RWPE1 (cell line): ENCODE measurements at regions not wholly inside any gene's neighbourhood (a gene's known extent, or its start where the extent isn't known, plus 50 kb on each side); places are given as distances from the start of the nearest gene placed in this dataset.

Experiments used
- CTCF ChIA-PET: fragments of 350-600 bp; sonication (Branson Sonifier 250); formaldehyde crosslinking; extraction: SDS; loops from one replicate; lab custom pipeline; 2021; lab: Yijun Ruan, JAX
- POLR2A ChIA-PET: fragments of 400-600 bp; formaldehyde crosslinking; extraction: SDS; loops from one replicate; lab custom pipeline; 2020; ENCODE audit warnings: antibody characterized with exemption; ENCODE audit not compliant: low non-redundant PET; lab: Yijun Ruan, JAX
- DNase-seq: peaks from one replicate; pipeline ENCODE4 v3.0.0; 2012; ENCODE audit warnings: low spot score
- H3K27ac ChIP-seq: fragments of 450-650 bp; 2 replicates; pipeline ENCODE4 v1.5.1; 2017
- CTCF ChIP-seq: fragments of 450-650 bp; conservative IDR thresholded peaks from 2 replicates; pipeline ENCODE4 v1.5.1; 2017; ENCODE audit warnings: low read depth, mild to moderate bottlenecking

GRCh38 chr5:136620016-136620419 lies 254.7 kb upstream of the TRPC7 start:
- H3K27ac ChIP-seq: no peak overlapping the region
- DNase-seq: no peak
- ChIA-PET POLR2A (no interaction called here), CTCF (no interaction called here)
- no peak for TF ChIP-seq CTCF

- ChIA-PET CTCF (no interaction called here), POLR2A (no interaction called here)
Observed at GRCh38 chr5:136619556-136619955, 254.2 kb upstream of the TRPC7 start.

GRCh38 chr5:136615251-136616119 lies 250.1 kb upstream of the TRPC7 start:
- POLR2A ChIA-PET: no interaction called here
- CTCF ChIA-PET: interaction anchor here (0.6 kb wide), 1 partner anchor 14 kb away, joined by 3 read pairs; no protein-coding TSS in a partner anchor
- H3K27ac ChIP-seq: no peak overlapping the region
- no peak for DNase-seq
- TF ChIP-seq CTCF: no peak

More at GRCh38 chr5:136619556-136619955, 254.2 kb upstream of the TRPC7 start:
- no peak for TF ChIP-seq CTCF
- no peak overlapping the region for H3K27ac ChIP-seq
- no peak for DNase-seq

GRCh38 chr5:136613230-136613629 lies 247.9 kb upstream of the TRPC7 start:
- no peak overlapping the region for H3K27ac ChIP-seq
- no peak for DNase-seq
- POLR2A ChIA-PET: no interaction called here
- TF ChIP-seq CTCF: no peak
- CTCF ChIA-PET: interaction anchor here (0.7 kb wide), 1 partner anchor 252 kb away, joined by 3 read pairs; no protein-coding TSS in a partner anchor

- TF ChIP-seq CTCF: no peak
- CTCF ChIA-PET: no interaction called here
- no peak overlapping the region for H3K27ac ChIP-seq
- POLR2A ChIA-PET: no interaction called here
- no peak for DNase-seq
Observed at GRCh38 chr5:136605638-136606037, 240.3 kb upstream of the TRPC7 start.

GRCh38 chr5:136600306-136600705 lies 235.0 kb upstream of the TRPC7 start:
- POLR2A ChIA-PET: no interaction called here
- TF ChIP-seq CTCF: no peak

More at GRCh38 chr5:136600306-136600705, 235.0 kb upstream of the TRPC7 start:
- H3K27ac ChIP-seq: no peak overlapping the region
- CTCF ChIA-PET: interaction anchor here (0.7 kb wide), 1 partner anchor 230 kb away, joined by 4 read pairs; no protein-coding TSS in a partner anchor
- DNase-seq: no peak
